Suprapubic skin (tissue), 4 donors: ENCODE measurements at regions not wholly inside any gene's neighbourhood (a gene's known extent, or its start where the extent isn't known, plus 50 kb on each side); places are given as distances from the start of the nearest gene placed in this dataset.

Source experiments
- POLR2A ChIP-seq, 2 donors: fragments of 450-650 bp; IDR thresholded peaks; one replicate each; pipeline ENCODE4 v1.6.1; 2017; ENCODE audit warnings: antibody characterized with exemption in 2 of 2, mild to moderate bottlenecking in 2 of 2, moderate library complexity in 2 of 2
- POLR2AphosphoS5 ChIP-seq, 3 donors: sonication (generic); formaldehyde crosslinking; IDR thresholded peaks; one replicate each; pipeline ENCODE4 v1.6.1; 2017; ENCODE audit warnings: antibody characterized with exemption in 3 of 3
- TF ChIP-seq, protein P1 (sequence below), 2 donors: fragments of 200-600 bp in 1 of 2; fragments of 450-650 bp in 1 of 2; sonication (generic) in 1 of 2; IDR thresholded peaks; one replicate each; pipeline ENCODE4 v1.5.1; 2016 to 2019; ENCODE audit warnings: antibody characterized with exemption in 2 of 2, mild to moderate bottlenecking in 1 of 2, moderate library complexity in 1 of 2

DNA sequence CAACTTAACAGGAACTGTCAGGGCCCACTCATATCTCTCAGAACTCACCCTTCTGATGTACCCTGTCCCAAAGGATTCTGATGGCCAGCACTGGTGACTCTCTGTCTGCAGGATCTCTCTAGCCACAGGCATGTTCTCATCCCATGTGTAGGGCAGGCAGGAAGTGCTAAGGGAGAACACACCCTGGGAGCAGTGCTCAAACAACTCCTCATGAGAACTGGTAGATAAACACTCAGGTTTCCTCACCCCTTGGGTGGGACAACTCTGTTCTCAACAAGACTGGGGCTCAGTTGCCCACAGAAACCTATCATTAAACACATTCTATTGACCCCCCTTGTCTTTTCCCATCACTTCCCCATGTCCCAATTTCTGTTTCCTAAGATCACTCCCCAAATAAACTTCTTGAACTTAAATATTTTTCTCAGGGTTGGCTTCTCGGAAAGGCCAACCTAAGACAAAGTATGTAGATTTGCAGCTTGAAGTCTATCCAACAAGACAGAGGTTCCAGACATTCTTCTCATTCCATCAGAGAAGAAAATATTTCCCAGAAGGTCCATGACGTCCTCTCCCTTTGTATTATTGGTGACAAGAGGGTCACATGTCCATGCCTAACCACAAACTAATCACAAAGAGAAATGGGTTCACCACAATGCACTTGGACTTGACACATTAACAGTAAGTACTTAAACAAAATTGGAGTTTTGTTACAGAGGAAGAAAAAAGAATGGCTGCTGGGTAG is 276.6 kb upstream of the GADL1 start:
- TF ChIP-seq, protein P1, sequence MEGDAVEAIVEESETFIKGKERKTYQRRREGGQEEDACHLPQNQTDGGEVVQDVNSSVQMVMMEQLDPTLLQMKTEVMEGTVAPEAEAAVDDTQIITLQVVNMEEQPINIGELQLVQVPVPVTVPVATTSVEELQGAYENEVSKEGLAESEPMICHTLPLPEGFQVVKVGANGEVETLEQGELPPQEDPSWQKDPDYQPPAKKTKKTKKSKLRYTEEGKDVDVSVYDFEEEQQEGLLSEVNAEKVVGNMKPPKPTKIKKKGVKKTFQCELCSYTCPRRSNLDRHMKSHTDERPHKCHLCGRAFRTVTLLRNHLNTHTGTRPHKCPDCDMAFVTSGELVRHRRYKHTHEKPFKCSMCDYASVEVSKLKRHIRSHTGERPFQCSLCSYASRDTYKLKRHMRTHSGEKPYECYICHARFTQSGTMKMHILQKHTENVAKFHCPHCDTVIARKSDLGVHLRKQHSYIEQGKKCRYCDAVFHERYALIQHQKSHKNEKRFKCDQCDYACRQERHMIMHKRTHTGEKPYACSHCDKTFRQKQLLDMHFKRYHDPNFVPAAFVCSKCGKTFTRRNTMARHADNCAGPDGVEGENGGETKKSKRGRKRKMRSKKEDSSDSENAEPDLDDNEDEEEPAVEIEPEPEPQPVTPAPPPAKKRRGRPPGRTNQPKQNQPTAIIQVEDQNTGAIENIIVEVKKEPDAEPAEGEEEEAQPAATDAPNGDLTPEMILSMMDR (IDR thresholded peaks at IDR 0.05): no peak
- no peak for TF ChIP-seq POLR2A (IDR thresholded peaks at IDR 0.05)
- TF ChIP-seq POLR2AphosphoS5 (IDR thresholded peaks at IDR 0.05): no peak
